ENCODE measurements at regions not wholly inside any gene's neighbourhood (a gene's known extent, or its start where the extent isn't known, plus 50 kb on each side); places are given as distances from the start of the nearest gene placed in this dataset.

DNA sequence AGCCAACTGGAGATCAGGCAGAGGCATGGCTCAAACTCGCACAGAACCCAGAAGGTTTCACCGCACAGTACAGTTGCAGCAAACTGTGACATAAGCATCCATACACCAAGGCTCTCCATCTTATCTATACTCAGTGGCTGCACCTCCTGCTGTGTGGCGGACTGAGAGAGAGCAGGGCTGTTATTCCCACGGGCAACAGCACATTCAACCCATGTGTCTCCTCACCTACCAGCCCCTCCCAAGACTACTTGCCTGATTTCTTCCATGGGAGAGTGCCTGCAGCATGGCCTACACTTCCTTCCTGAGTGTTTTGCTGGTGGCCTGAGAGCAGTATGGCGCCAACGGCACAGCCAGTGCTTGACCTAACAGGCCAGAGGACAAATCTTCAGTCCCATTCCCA lies 1606.6 kb downstream of the SLITRK1 start:
- no peak overlapping the region for H3K9ac ChIP-seq (ENCODE audit: low read depth in 1 of 2, low read length in 2 of 2)
- 87% methylated on average over 6 of the region's 6 CpGs for WGBS

DNA sequence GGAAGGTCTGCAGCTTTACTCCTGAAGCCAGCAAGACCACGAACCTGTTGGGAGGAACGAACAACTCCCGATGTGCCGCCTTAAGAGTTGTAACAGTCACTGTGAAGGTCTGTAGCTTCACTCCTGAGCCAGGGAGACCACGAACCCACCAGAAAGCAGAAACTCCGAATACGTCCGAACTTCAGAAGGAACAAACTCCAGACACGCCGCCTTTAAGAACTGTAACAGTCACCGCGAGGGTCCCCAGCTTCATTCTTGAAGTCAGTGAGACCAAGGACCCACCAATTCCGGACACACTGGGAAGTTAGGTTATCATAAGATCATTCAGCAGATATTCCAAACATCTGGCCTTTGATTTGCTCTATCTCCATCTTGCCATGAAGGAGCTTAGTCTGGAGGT lies 1623.0 kb downstream of the SLITRK1 start:
- Histone ChIP-seq H3K4me1 (ENCODE audit: control insufficient read depth in 4 of 4, insufficient read depth in 4 of 4, low read length in 3 of 4) (no peaks in the 10 kb centered on the region), H3K36me3 (ENCODE audit: control insufficient read depth in 4 of 4, insufficient read depth in 3 of 4, low read depth in 1 of 4, low read length in 3 of 4) (no peaks in the 10 kb centered on the region), H3K27me3 (ENCODE audit: control insufficient read depth in 4 of 4, insufficient read depth in 4 of 4, low read length in 3 of 4) (no peaks in the 10 kb centered on the region), H3K9me3 (ENCODE audit: control insufficient read depth in 4 of 4, low read length in 3 of 4) (peaks cover 0 to 2% (median 0%) of the 10 kb centered on the region in 4 donors), H3K9ac (ENCODE audit: low read depth in 1 of 2, low read length in 2 of 2) (no peak overlapping the region), H3K4me3 (ENCODE audit: low read depth in 1 of 3, low read length in 3 of 3) (no peak overlapping the region), H3K27ac (ENCODE audit: low read depth in 1 of 2, low read length in 2 of 2) (no peak overlapping the region)
- no peak for DNase-seq (ENCODE audit: low spot score)
- TF ChIP-seq, protein P1, sequence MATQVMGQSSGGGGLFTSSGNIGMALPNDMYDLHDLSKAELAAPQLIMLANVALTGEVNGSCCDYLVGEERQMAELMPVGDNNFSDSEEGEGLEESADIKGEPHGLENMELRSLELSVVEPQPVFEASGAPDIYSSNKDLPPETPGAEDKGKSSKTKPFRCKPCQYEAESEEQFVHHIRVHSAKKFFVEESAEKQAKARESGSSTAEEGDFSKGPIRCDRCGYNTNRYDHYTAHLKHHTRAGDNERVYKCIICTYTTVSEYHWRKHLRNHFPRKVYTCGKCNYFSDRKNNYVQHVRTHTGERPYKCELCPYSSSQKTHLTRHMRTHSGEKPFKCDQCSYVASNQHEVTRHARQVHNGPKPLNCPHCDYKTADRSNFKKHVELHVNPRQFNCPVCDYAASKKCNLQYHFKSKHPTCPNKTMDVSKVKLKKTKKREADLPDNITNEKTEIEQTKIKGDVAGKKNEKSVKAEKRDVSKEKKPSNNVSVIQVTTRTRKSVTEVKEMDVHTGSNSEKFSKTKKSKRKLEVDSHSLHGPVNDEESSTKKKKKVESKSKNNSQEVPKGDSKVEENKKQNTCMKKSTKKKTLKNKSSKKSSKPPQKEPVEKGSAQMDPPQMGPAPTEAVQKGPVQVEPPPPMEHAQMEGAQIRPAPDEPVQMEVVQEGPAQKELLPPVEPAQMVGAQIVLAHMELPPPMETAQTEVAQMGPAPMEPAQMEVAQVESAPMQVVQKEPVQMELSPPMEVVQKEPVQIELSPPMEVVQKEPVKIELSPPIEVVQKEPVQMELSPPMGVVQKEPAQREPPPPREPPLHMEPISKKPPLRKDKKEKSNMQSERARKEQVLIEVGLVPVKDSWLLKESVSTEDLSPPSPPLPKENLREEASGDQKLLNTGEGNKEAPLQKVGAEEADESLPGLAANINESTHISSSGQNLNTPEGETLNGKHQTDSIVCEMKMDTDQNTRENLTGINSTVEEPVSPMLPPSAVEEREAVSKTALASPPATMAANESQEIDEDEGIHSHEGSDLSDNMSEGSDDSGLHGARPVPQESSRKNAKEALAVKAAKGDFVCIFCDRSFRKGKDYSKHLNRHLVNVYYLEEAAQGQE (IDR thresholded peaks at IDR 0.05), result no peak
- TF ChIP-seq, protein P2, sequence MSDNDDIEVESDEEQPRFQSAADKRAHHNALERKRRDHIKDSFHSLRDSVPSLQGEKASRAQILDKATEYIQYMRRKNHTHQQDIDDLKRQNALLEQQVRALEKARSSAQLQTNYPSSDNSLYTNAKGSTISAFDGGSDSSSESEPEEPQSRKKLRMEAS (IDR thresholded peaks at IDR 0.05), result no peak
- no peak for TF ChIP-seq HNF4G (IDR thresholded peaks at IDR 0.05)
- TF ChIP-seq RAD21 (IDR thresholded peaks at IDR 0.05), result no peak
- no peak for TF ChIP-seq RXRA (IDR thresholded peaks at IDR 0.05)
- TF ChIP-seq, protein P3, sequence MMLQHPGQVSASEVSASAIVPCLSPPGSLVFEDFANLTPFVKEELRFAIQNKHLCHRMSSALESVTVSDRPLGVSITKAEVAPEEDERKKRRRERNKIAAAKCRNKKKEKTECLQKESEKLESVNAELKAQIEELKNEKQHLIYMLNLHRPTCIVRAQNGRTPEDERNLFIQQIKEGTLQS (IDR thresholded peaks at IDR 0.05), result no peak
- no peak for TF ChIP-seq EGR1 (IDR thresholded peaks at IDR 0.05; ENCODE audit: low read depth in 2 of 2)
- TF ChIP-seq FOXA2 (IDR thresholded peaks at IDR 0.05), result no peak
- no peak for TF ChIP-seq TAF1 (conservative IDR thresholded peaks at IDR 0.05)
- no peak for TF ChIP-seq YY1 (IDR thresholded peaks at IDR 0.05)
- no peak for TF ChIP-seq HNF4A (conservative IDR thresholded peaks at IDR 0.05)
- TF ChIP-seq GABPA (IDR thresholded peaks at IDR 0.05 in 1 of 2, conservative IDR thresholded peaks at IDR 0.05 in 1 of 2), result no peak
- 93% methylated on average over 13 of the region's 13 CpGs for WGBS

More for the DNA sequence above, 1606.6 kb downstream of the SLITRK1 start:
- Histone ChIP-seq H3K27me3 (ENCODE audit: control insufficient read depth in 4 of 4, insufficient read depth in 4 of 4, low read length in 3 of 4) (no peaks in the 10 kb centered on the region), H3K4me1 (ENCODE audit: control insufficient read depth in 4 of 4, insufficient read depth in 4 of 4, low read length in 3 of 4) (no peaks in the 10 kb centered on the region), H3K4me3 (ENCODE audit: low read depth in 1 of 3, low read length in 3 of 3) (no peak overlapping the region), H3K9me3 (ENCODE audit: control insufficient read depth in 4 of 4, low read length in 3 of 4) (no peaks in the 10 kb centered on the region), H3K36me3 (ENCODE audit: control insufficient read depth in 4 of 4, insufficient read depth in 3 of 4, low read depth in 1 of 4, low read length in 3 of 4) (no peaks in the 10 kb centered on the region), H3K27ac (ENCODE audit: low read depth in 1 of 2, low read length in 2 of 2) (no peak overlapping the region)
- TF ChIP-seq FOXA1 (IDR thresholded peaks at IDR 0.05) (no peak), HNF4A (conservative IDR thresholded peaks at IDR 0.05) (no peak), YY1 (IDR thresholded peaks at IDR 0.05) (no peak), HNF4G (IDR thresholded peaks at IDR 0.05) (no peak), EGR1 (IDR thresholded peaks at IDR 0.05; ENCODE audit: low read depth in 2 of 2) (no peak), SP1 (IDR thresholded peaks at IDR 0.05) (no peak), JUND (IDR thresholded peaks at IDR 0.05) (no peak), RXRA (IDR thresholded peaks at IDR 0.05) (no peak), TAF1 (conservative IDR thresholded peaks at IDR 0.05) (no peak), RAD21 (IDR thresholded peaks at IDR 0.05) (no peak), GABPA (IDR thresholded peaks at IDR 0.05 in 1 of 2, conservative IDR thresholded peaks at IDR 0.05 in 1 of 2) (no peak), FOXA2 (IDR thresholded peaks at IDR 0.05) (no peak)
- TF ChIP-seq, protein P2 (IDR thresholded peaks at IDR 0.05), result no peak
- TF ChIP-seq, protein P4, sequence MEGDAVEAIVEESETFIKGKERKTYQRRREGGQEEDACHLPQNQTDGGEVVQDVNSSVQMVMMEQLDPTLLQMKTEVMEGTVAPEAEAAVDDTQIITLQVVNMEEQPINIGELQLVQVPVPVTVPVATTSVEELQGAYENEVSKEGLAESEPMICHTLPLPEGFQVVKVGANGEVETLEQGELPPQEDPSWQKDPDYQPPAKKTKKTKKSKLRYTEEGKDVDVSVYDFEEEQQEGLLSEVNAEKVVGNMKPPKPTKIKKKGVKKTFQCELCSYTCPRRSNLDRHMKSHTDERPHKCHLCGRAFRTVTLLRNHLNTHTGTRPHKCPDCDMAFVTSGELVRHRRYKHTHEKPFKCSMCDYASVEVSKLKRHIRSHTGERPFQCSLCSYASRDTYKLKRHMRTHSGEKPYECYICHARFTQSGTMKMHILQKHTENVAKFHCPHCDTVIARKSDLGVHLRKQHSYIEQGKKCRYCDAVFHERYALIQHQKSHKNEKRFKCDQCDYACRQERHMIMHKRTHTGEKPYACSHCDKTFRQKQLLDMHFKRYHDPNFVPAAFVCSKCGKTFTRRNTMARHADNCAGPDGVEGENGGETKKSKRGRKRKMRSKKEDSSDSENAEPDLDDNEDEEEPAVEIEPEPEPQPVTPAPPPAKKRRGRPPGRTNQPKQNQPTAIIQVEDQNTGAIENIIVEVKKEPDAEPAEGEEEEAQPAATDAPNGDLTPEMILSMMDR (IDR thresholded peaks at IDR 0.05; ENCODE audit: low read depth, low read length, missing input control), result no peak
- TF ChIP-seq, protein P5, sequence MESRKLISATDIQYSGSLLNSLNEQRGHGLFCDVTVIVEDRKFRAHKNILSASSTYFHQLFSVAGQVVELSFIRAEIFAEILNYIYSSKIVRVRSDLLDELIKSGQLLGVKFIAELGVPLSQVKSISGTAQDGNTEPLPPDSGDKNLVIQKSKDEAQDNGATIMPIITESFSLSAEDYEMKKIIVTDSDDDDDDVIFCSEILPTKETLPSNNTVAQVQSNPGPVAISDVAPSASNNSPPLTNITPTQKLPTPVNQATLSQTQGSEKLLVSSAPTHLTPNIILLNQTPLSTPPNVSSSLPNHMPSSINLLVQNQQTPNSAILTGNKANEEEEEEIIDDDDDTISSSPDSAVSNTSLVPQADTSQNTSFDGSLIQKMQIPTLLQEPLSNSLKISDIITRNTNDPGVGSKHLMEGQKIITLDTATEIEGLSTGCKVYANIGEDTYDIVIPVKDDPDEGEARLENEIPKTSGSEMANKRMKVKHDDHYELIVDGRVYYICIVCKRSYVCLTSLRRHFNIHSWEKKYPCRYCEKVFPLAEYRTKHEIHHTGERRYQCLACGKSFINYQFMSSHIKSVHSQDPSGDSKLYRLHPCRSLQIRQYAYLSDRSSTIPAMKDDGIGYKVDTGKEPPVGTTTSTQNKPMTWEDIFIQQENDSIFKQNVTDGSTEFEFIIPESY (IDR thresholded peaks at IDR 0.05), result no peak
- no peak for DNase-seq (ENCODE audit: low spot score)
